GM15510 (cell line): ENCODE measurements at regions not wholly inside any gene's neighbourhood (a gene's known extent, or its start where the extent isn't known, plus 50 kb on each side); places are given as distances from the start of the nearest gene placed in this dataset.

ENCODE experiments used
- POLR2A ChIP-seq: IDR thresholded peaks from 3 replicates; pipeline ENCODE4 v1.6.1; 2011; ENCODE audit warnings: borderline replicate concordance; ENCODE audit not compliant: insufficient read length; ENCODE audit errors: extremely low read depth

- no peak for TF ChIP-seq POLR2A
Measured at GRCh38 chr5:14090755-14091154, 52.4 kb upstream of the TRIO start.

GRCh38 chr5:14090290-14090689, 52.9 kb upstream of the TRIO start:
- TF ChIP-seq POLR2A = no peak

- TF ChIP-seq POLR2A = no peak
Measured at GRCh38 chr5:14089198-14089597, 53.9 kb upstream of the TRIO start.

- no peak for TF ChIP-seq POLR2A
Measured at GRCh38 chr5:14086261-14086660, 56.9 kb upstream of the TRIO start.

- no peak for TF ChIP-seq POLR2A
Measured at GRCh38 chr5:14082973-14083372, 60.2 kb upstream of the TRIO start.

- TF ChIP-seq POLR2A = no peak
Measured at GRCh38 chr5:14082523-14082922, 60.6 kb upstream of the TRIO start.

GRCh38 chr5:14081791-14082190, 61.4 kb upstream of the TRIO start:
- TF ChIP-seq POLR2A = no peak

GRCh38 chr5:14078716-14079115, 64.4 kb upstream of the TRIO start:
- TF ChIP-seq POLR2A = no peak

GRCh38 chr5:14077501-14077900, 65.6 kb upstream of the TRIO start:
- TF ChIP-seq POLR2A = no peak

GRCh38 chr5:14076561-14076960, 66.6 kb upstream of the TRIO start:
- no peak for TF ChIP-seq POLR2A

GRCh38 chr5:14075937-14076336, 67.2 kb upstream of the TRIO start:
- TF ChIP-seq POLR2A = no peak

GRCh38 chr5:14071433-14071832, 71.7 kb upstream of the TRIO start:
- no peak for TF ChIP-seq POLR2A

GRCh38 chr5:14069021-14069420, 74.1 kb upstream of the TRIO start:
- no peak for TF ChIP-seq POLR2A

- TF ChIP-seq POLR2A = no peak
Measured at GRCh38 chr5:14068136-14068535, 75.0 kb upstream of the TRIO start.

GRCh38 chr5:14066326-14066725, 76.8 kb upstream of the TRIO start:
- no peak for TF ChIP-seq POLR2A

- no peak for TF ChIP-seq POLR2A
Measured at GRCh38 chr5:14064841-14065240, 78.3 kb upstream of the TRIO start.

- TF ChIP-seq POLR2A = no peak
Measured at GRCh38 chr5:14063691-14064090, 79.5 kb upstream of the TRIO start.
